GM21526 (cell line): ENCODE measurements at regions not wholly inside any gene's neighbourhood (a gene's known extent, or its start where the extent isn't known, plus 50 kb on each side); places are given as distances from the start of the nearest gene placed in this dataset.
"Not testable (repeated sequence)": the region's sequence is repeated elsewhere in the genome, so short reads cannot be mapped to it uniquely, and the experiment has no call there.

Source experiments
- ATAC-seq: cut with Tn5 transposase; IDR thresholded peaks from one replicate; pipeline ENCODE4 v1.9.1; 2021; ENCODE audit warnings: moderate library complexity; ENCODE audit not compliant: unreplicated experiment, low FRiP score

DNA sequence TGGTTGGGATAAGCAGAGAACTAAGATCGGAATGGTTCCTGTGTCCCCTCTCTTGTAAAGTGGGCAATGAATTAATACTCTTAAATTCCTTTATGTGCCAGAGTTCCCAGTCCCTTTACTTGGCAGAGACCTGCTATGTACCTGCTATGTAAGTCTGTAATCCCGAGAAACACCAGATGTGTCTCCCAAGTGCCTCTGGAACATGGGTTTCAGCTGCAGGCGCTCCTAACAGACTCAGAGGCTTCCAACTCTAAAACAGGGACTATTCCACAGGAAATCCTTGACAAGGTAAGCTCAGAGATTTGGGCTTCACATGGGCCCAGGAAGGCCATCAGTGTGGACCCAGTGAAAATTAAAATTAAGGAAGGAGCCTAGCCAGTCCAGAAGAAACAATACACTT, 117.7 kb upstream of the PLCL2 start:
- ATAC-seq = no peak

DNA sequence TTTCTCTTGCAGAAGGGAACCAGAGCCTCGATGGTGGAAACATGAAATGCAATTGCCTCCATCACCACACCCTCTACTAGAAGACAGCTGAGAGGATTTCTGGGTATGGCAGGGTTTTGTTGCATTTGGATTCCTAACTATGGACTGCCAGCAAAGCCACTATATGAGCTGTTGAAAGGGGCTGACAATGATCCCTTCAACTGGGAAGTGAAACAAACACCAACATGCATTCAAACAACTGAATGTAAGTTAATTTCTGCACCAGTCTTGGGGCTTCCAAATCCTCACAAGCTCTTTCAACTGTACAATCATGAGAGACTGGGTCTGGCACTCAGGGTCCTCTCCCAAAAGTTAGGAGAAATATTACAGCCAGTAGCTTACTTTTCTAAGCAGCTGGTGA, 116.7 kb upstream of the PLCL2 start:
- ATAC-seq = no peak

DNA sequence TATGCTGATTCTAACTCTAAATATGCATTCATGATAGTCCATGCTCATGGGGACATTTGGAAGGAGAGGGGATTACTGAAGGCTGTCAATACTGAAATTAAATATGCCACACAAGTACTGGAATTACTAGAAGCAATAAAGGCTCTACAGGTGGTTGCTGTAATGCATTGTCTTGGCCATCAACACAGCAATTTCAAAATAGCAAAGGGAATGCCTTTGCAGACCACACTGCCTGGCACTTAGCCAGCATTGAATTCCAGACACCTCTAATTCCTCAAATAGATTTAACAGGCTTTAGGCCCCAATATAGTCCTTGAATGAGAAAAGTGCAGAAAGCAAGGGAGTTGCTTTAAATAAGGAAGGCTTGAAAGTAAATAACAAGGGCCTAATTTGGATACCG, 115.8 kb upstream of the PLCL2 start:
- no peak for ATAC-seq

GRCh38 chr3:16769525-16769924, 115.2 kb upstream of the PLCL2 start:
- no peak for ATAC-seq

DNA sequence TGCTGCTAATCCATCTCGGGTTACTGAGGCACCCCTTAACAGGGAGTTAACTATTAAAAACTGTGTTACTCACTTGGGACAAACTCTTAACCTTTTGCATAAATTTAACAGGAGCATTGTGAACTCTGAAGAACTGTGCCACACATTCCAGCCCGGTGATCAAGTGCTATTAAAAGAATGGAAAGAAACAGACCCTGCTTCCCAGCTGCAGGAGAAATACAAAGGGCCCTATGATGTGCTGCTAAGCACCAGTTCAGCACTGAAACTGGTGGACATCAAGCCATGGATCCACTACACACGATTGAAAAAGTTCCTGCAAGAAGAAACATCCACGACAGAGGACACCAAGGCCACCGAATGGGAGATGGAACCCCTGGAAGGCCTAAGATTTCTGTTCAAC, 114.7 kb upstream of the PLCL2 start:
- ATAC-seq = no peak

GRCh38 chr3:16770792-16771191, 114.0 kb upstream of the PLCL2 start:
- ATAC-seq = no peak

- not testable (repeated sequence) for ATAC-seq
Observed at GRCh38 chr3:16773594-16773993, 111.2 kb upstream of the PLCL2 start.

- ATAC-seq = not testable (repeated sequence)
Observed at GRCh38 chr3:16774536-16774935, 110.2 kb upstream of the PLCL2 start.

- no peak for ATAC-seq
Observed at GRCh38 chr3:16784973-16785372, 99.8 kb upstream of the PLCL2 start.

- ATAC-seq = no peak
Observed at GRCh38 chr3:16785465-16785864, 99.3 kb upstream of the PLCL2 start.

GRCh38 chr3:16788440-16789056, 96.2 kb upstream of the PLCL2 start:
- ATAC-seq = no peak

GRCh38 chr3:16789344-16790120, 95.2 kb upstream of the PLCL2 start:
- no peak for ATAC-seq

DNA sequence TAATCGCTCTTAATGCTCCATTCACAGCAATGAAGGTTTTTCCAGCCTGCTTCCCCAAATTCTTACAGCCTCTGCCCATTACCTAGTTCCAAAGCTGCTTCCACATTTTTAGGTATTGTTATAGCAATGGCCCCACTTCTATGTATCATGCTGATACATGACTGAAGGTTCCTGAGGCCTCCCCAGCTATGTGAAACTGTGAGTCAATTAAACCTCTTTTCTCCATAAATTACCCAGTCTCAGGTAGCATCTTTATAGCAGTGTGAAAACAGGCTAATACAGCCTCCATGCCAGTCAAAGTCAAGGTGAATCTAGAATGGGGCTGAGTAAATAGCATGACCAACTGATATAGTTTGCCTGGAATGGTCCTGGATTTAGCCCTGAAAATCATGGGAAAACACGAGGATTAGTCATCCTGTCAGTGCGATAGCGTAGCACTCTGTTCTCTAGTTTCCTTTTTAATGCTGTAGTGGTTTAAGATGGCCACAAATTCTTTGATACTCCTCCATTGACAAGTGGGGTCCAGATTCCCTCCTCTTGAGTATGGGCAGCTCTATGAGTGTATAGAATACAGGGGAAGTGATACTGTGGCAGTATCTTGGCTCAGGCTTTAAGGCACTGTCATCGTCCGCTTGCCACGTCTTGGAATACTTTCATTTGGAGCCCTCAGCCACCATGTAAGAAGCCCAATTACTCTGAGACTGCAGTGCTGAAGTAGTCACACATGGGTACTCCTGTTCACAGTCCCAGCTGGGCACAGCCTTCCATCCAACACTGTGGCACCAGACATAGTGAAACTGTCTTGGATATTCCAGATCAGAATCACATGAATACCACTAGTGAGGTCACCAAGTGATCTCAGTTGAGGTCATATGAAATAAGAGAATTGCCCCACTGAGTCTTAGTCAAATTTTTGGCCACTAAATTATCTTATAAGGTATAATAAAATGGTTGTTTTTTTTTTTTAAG, 94.0 kb upstream of the PLCL2 start:
- ATAC-seq = no peak

GRCh38 chr3:16793321-16793720, 91.4 kb upstream of the PLCL2 start:
- no peak for ATAC-seq

DNA sequence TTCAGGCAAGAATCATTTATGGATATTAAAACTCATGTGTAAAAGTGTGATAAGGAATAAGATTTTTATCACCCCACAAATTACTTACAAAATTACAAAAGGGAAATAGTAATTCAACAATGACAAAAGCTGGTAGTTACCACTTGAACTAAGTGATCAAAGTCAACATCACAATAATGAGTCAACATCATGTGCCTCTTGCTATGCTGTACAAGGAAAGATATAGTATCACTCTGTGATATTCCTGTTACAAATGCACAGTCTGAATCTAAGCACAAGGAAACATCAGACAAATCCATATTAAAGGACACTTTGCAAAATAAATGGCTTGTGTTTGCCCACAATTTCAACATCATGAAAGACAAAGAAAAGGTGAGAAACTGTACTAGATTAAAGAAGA, 90.5 kb upstream of the PLCL2 start:
- ATAC-seq = no peak

- no peak for ATAC-seq
Observed at GRCh38 chr3:16795581-16795980, 89.2 kb upstream of the PLCL2 start.

- ATAC-seq = no peak
Observed at GRCh38 chr3:16797831-16798230, 86.9 kb upstream of the PLCL2 start.

DNA sequence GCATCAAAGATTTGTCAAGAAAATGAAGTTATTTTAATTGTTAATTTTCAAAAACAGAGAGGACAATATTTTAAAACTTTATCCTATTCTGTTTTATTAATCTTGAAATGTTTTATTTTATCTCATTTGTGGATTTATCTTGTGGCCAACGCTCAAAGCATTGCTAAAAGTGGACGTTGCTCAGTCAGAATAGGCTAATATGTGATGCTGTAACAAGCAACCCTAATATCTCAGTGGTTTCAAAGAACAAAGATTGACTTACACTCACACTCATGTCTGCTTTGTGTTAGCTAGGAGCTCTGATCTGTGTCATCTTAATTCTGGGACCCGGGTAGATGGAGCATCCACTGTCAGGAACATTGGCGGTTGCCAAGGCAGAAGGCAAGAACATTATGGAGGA, 86.0 kb upstream of the PLCL2 start:
- ATAC-seq = no peak

DNA sequence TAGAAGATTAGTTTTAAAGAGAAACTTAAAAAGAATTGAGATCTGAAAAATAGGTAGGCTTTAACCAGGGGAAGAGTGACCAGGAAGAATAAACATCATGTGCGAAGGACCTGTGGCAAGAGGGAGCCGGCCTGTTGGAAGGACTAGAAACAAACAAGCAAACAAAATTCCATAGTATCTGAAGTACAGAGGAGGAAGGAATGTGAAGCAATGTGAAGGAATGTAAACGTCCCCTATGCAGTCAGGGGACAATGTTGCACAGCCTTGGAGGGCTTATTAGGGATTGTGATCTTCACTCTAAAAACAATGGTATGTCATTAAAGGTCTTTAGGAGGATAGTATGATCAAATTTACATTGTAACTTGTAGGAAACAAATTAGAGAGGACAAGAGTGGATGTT, 84.4 kb upstream of the PLCL2 start:
- no peak for ATAC-seq

DNA sequence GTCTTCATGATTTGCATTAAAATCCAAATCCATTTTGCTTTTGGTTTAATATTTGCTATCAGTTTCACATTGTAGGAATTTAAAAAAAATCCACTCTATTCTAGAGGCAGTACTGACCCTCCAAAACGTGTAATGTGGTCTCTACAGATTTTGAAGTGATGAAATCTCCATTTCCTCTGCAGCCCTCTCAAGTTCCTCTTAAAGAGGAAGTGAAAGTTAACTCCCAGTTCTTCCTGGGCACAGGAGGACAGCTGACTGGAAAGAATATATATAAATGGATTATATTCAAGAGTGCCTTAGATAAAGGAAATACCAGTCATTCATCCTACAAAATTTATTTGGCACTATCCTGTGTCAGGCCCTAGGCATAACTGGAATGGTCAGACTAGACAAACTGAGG, 83.5 kb upstream of the PLCL2 start:
- ATAC-seq = no peak

DNA sequence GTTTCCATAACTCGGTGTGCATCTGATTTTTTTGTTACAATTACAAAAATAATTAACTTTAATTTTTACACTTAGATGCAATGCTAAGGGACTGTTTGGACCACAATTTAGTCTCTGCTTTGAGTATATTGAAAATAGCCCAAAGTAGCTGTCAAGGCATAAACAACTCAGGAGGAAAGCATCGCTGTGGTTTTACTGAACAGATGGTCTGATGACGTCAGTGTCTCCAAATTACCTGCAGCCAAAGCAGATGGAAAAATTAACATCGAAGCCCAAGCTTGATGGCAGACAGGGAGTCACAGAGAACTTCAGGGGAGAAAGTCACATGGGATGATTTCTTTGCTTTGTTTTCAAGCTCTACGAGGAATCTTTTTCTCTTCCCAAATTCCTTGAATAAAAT, 83.1 kb upstream of the PLCL2 start:
- no peak for ATAC-seq
